CD4-positive, alpha-beta T cell treated with Interleukin-17A for 4 hours (primary cell): ENCODE measurements at regions not wholly inside any gene's neighbourhood (a gene's known extent, or its start where the extent isn't known, plus 50 kb on each side); places are given as distances from the start of the nearest gene placed in this dataset.

Experiments
- DNase-seq: peaks from one replicate; pipeline ENCODE4 v3.0.0-alpha.2; 2020; ENCODE audit warnings: mixed read lengths

GRCh38 chr11:123302751-123303195 lies 107.7 kb upstream of the CLMP start:
- DNase-seq = peak; percentile 8

GRCh38 chr11:123301696-123302400 lies 106.8 kb upstream of the CLMP start:
- DNase-seq = peak; percentile 76

GRCh38 chr11:123301013-123301591 lies 106.1 kb upstream of the CLMP start:
- DNase-seq = no peak

GRCh38 chr11:123299721-123300120 lies 104.7 kb upstream of the CLMP start:
- DNase-seq = no peak

GRCh38 chr11:123298488-123299447 lies 103.7 kb upstream of the CLMP start:
- no peak for DNase-seq

- DNase-seq = no peak
These were observed 97.6 kb upstream of the CLMP start for GRCh38 chr11:123292647-123293046.

- DNase-seq = no peak
These were observed 96.3 kb upstream of the CLMP start for GRCh38 chr11:123291201-123291869.

- DNase-seq = no peak
These were observed 91.7 kb upstream of the CLMP start for GRCh38 chr11:123286761-123287160.

GRCh38 chr11:123286255-123286654 lies 91.2 kb upstream of the CLMP start:
- no peak for DNase-seq

GRCh38 chr11:123284454-123284853 lies 89.4 kb upstream of the CLMP start:
- DNase-seq = no peak

GRCh38 chr11:123282597-123282996 lies 87.5 kb upstream of the CLMP start:
- no peak for DNase-seq

- DNase-seq = no peak
These were observed 78.6 kb upstream of the CLMP start for GRCh38 chr11:123273616-123274015.

- DNase-seq = no peak
These were observed 77.5 kb upstream of the CLMP start for GRCh38 chr11:123272565-123272964.

- no peak for DNase-seq
These were observed 73.1 kb upstream of the CLMP start for GRCh38 chr11:123268156-123268555.

GRCh38 chr11:123265951-123266350 lies 70.9 kb upstream of the CLMP start:
- DNase-seq = no peak

GRCh38 chr11:123264431-123264780 lies 69.4 kb upstream of the CLMP start:
- DNase-seq = no peak

GRCh38 chr11:123261345-123262106 lies 66.5 kb upstream of the CLMP start:
- peak; percentile 72 for DNase-seq

GRCh38 chr11:123260511-123261211 lies 65.6 kb upstream of the CLMP start:
- no peak for DNase-seq

- no peak for DNase-seq
These were observed 63.8 kb upstream of the CLMP start for GRCh38 chr11:123258877-123259276.

- DNase-seq = no peak
These were observed 62.3 kb upstream of the CLMP start for GRCh38 chr11:123257370-123257769.

GRCh38 chr11:123255909-123256308 lies 60.9 kb upstream of the CLMP start:
- DNase-seq = no peak

GRCh38 chr11:123254357-123254756 lies 59.3 kb upstream of the CLMP start:
- no peak for DNase-seq
